ENCODE measurements at regions not wholly inside any gene's neighbourhood (a gene's known extent, or its start where the extent isn't known, plus 50 kb on each side); places are given as distances from the start of the nearest gene placed in this dataset.
A peak's percentile ranks its signal among the peaks of the same experiment; 100 is the strongest.
"Not testable (repeated sequence)": the region's sequence is repeated elsewhere in the genome, so short reads cannot be mapped to it uniquely, and the experiment has no call there.

DNA sequence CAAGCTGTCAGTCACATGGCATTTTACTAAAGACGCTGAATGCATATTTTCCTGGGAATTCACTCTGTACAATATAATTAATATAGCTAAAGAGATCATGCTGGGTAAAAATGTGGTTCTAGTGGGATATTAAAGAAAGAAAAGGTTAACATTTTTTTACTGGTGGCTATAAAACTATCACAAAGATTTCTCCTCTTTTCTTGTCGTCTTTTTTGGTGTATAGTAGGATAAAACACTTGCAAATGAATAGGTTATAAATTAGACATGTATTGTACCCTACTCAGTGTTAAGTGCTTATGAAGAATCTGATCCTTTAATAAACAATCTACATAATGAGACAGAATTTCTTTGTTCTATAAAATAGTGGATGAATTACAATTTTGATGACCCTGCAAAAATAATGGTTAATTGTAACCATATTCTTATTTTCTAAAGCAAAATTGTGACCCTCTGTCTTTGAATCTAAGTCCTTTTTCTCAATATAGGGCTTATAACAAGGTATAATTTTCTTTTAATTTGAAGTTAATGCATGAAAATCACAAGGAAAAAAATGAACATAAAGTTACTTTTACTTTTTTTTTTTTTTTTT lies 1540.4 kb upstream of the GOT2 start:
- DNase-seq (ENCODE audit: low spot score), result no peak

DNA sequence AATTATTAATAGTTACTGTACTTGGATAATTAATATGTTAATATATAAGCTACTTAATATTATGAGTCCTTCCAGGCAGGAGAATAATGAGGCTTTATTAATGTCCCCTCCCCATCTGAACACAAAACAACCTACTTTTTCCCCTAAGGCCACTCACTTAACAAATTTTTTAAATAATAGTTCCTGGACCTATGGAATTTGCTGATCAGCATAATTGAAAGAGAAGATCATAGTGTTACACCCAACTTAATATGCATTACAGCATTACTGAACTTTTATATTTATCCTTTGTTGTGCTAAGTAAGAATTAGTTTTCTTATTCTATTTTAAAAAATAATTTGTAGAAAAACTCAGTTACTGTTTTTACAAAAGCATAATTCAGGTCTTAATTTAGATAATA lies 1537.7 kb upstream of the GOT2 start:
- DNase-seq (ENCODE audit: low spot score), result no peak

DNA sequence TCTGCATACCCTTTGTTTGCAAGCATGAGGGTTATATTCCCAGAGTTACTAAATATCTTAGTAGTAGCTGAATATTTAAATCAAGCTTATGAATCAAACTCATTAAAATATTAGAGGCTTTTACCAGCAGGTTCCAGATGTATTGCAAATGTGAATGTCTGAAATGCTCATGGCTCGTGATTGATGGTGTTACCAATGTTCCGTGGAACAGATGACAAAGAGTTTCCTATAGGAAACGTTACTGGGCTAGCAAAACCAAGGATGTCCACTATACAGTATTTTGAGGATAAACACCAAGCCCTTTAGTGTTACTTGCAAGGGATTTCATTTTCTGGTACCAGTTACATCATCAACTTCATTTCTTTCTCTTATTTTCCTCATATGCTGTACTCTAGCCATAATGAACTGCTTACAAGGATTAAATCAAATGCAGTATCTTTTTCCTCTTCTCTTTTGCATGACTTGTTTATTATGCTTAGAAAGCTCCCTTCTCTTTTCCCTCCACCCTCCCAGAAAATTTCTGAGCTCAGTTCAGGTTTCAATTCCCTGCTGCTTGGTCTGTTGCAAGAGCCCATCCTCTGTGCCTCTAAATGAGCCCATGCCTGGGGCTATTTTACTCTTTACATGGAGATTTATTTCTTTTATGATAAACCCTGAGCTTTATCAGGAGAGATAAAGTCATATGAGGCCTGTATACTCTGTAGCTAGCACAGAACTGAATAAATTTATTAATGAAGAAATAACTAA lies 1537.1 kb upstream of the GOT2 start:
- DNase-seq (ENCODE audit: low spot score), result no peak

DNA sequence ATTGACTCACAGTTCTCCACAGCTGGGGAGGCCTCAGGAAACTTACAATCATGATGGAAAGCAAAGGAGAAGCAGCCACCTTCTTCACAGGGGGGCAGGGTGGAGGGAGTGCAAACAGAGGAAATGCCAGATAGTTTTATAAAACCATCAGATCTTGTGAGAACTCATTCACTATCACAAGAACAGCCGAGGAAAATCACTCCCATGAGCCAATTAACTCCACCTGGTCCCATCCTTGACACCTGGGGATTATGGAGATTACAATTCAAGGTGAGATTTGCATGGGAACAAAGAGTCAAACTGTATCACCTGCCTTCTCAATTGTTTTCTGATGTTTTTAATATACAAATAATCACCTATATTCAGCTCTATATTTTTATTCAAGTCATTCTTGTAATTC lies 1527.3 kb upstream of the GOT2 start:
- no peak for DNase-seq (ENCODE audit: low spot score)

DNA sequence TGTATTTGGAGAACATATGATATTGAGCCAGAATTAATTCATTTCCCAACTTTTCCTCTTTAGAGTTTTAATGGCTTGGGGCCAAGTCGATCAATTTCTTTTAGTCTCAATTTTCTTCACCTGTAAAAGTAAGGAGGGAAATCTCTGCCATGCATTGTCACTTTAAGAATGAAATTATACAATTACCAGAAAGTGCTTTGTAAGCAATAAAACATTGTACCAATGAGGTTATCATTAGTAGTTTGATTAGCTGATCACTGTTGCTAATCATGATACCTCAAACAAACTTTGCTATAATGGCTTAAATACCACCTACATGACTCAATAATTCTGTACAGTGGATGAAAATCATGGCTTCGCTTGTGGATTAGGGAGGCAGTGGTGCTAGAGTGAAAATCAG lies 1525.8 kb upstream of the GOT2 start:
- no peak for DNase-seq (ENCODE audit: low spot score)

DNA sequence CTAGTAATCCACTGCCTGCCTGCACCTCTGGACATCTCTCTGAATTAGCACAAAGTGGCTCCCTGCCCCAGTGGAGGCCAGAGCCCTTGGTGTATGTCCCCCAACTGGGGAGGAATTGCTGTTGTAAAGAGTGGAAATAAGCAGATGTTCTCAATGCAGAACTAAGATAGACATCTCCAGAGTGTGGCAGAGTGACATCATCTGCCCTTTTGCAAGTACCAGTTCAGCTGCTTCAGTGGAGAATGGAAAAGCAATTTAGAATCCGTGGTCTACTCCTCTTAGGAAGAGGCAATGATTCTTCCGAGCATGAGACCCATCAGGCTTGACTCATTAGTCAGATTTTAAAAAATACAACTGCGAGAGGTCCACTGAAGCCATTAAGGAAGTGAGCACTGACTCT lies 1512.0 kb upstream of the GOT2 start:
- DNase-seq (ENCODE audit: low spot score), result no peak

DNA sequence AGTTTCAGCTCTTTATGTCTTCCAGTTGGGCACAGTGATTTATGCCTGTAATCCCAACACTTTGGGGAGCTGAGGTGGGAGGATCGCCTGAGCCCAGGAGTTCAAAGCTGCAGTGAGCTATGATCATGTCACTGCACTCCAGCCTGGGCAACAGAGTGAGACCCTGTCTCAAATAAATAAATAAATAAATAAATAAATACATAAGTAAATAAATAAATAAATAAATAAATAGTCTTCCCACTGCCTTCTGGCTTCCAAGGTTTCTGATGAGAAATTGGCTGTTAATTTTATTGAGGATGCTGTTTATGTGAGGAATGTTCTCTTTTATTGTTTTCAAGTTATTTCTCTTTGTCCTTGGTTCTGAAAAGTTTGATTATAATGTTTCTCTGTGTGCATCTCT lies 1507.6 kb upstream of the GOT2 start:
- DNase-seq (ENCODE audit: low spot score), result no peak

DNA sequence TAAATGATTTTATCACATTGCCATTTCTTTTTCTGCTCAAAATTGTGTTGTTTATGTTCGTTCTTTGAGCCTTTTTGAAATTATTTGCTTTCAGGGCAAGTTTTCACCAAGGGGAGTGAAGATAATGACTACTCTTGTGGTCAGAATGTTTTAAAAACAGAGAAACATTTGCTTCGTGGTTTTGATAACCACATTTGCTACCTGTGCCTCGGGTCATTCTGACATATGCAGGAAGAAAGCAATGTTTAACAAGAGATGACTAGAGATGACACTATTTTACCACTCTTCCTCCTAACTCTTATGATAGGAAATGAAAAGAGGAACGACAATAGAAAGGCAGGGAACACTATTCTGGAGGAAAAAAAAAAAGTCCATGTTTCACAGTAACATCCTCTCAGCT lies 1496.5 kb upstream of the GOT2 start:
- no peak for DNase-seq (ENCODE audit: low spot score)

DNA sequence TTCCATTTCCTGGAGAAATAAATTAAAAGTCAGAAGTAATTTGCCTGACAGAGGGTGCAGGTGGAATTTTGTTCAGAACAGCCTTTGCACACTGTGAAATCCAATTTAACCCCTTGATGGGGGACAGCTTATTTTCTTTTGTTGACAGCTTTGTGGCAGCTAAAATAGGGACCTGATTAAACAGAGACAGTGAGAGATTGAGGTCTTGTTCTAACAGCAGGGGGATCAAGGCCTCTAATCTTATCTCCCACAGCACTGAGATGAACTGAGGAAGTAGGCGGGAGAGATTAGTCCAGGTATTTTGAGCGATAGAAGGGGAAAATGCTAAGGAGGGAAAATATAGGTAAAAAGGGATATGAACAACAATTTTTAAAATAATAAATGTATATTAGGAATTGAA lies 1491.4 kb upstream of the GOT2 start:
- no peak for DNase-seq (ENCODE audit: low spot score)

DNA sequence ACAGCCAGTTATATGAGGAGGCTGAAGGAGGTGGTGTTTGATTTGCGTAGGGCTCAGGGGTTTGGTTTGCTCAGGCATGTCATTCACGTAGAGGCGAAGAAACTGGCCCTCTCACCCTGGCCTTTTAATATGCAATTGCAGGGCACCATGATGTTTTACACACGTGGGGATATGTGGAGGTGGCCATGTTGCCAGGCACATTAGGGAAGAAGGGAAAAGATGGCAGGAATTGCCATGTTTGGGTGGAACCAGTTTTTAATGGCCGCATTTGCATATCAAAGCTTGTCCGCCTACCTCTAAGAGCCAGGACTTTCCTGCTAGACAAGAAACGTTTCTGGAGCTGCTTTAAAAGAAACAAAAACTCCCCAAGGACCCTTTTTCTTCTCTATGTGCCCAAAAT lies 1483.7 kb upstream of the GOT2 start:
- no peak for DNase-seq (ENCODE audit: low spot score)

DNA sequence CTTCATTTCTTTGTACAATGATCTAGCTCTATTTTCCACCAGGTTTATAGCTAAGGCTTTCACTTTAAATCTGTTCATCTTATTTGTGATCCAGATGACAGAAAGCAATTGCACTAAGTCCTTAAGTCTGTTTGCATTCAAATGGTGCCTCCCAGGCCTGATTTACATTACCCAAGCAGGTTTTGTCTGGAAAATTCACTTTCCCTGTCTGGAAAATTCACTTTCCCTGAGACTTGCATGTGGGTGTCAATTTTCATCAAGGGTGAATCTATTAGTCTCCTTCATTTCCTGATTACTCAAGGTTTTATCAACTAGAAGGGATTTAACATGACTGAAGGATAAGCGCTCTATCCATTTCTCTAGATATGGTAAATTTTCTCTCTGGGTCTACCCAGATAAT lies 1480.2 kb upstream of the GOT2 start:
- DNase-seq (ENCODE audit: low spot score), result no peak

DNA sequence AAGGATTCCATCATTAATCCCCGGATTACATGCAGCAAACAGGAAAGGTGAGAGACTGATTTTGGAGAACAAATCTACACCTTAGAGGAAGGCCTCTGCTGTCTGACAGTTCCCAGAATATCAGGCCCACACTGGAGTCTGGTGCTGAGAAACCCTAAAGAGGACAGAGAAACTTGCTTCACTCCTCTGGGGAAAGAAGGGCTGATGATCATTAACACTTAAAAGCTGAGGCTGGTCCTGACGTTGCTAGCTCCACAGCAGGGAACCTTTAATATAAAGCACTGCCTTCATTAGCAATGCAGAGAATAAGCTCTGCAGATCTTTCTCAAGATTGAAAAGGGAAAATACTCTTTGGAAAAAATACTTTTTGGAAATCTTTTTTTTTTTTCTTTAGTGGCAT lies 1472.4 kb upstream of the GOT2 start:
- no peak for DNase-seq (ENCODE audit: low spot score)

DNA sequence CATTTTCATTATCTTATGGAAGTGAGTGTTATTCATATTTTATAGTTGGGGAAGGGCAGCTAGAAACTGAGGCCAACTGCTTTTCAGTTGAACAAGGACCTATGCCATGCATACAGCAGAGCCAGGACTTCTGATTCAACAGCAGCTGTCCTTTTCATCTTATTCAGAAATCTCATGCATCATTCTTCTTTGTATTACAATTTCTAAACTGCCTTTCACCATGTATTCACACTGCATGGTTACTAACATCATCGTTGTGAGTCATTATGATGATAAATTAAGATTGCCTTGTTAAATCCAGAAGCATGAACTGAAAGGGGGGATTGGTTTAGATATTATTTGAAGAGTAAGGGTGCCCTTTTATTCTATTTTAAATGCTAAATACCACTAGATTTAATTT lies 1470.1 kb upstream of the GOT2 start:
- no peak for DNase-seq (ENCODE audit: low spot score)

DNA sequence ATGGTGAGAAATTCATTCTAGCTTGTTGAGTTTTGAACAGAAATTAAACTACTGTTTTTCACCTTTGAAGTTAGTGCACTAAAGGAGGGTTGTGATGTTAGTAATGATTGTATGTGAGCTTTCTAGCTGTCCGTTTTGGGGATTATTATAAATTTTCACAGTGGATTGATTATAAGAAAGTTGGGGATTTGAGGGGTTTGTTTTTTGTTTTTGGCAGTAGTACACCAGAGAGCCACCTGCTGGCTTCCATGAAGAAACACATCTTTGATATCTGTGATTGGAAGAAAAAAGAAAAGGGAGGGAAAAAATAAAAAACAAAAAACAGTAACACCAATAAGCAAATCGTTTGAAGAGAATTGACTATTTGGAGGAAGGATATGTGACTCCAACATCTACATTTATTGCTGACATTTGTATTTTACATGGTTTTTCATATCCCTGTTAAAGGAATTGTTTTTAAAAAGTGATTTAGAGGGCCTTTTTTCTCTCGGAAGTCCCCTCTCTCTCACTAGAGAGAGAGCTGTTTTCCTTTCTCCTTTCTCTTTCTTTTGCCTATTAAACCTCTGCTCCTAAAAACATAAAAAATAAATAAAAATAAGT lies 1469.5 kb upstream of the GOT2 start:
- DNase-seq (ENCODE audit: low spot score), result no peak

DNA sequence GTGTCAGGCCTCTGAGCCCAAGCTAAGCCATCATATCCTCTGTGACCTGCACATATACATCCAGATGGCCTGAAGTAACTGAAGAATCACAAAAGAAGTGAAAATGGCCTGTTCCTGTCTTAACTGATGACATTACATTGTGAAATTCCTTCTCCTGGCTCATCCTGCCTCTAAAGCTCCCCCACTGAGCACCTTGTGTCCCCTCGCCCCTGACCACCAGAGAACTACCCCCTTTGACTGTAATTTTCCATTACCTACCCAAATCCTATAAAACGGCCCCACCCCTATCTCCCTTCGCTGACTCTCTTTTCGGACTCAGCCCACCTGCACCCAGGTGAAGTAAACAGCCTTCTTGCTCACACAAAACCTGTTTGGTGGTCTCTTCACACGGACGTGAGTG lies 1466.6 kb upstream of the GOT2 start:
- DNase-seq (ENCODE audit: low spot score), result not testable (repeated sequence)

DNA sequence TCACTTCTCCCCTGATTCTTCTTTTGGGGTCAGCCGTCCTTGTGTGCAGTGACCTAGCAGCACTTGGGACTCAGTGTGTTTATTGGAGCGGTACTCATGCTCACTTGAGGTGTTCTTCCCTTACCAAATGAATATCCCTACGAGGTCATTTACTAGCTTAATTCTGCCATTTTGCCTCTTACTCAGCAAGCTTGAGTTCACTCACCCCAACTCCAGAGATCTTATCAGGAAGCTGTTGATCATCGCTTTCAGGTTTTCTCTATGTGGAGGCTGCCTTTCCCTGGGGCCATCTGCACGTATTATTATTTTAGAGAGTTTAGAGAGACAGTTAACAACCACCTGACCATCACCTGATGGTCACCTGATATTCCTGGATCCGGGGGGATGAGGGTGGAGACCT lies 1466.0 kb upstream of the GOT2 start:
- no peak for DNase-seq (ENCODE audit: low spot score)

DNA sequence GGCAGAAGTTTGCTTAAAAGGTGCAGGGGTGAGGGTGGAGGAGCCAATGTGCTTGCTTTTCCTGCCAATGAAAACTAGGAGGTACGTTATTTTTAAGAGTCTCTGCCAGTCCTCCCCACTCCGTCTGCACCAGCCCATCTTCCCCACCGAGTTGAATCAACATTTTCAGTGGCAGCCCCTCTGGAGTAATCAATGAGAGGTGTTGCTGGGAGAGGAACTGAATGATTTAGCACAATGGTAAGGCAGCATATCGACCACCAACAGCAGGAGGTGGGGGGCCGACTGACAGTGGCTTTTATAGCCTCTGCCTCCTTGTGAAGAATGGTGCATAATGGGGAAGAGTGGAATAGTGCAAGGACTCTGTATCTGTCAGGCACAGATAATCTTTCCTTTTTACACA lies 1465.0 kb upstream of the GOT2 start:
- no peak for DNase-seq (ENCODE audit: low spot score)

DNA sequence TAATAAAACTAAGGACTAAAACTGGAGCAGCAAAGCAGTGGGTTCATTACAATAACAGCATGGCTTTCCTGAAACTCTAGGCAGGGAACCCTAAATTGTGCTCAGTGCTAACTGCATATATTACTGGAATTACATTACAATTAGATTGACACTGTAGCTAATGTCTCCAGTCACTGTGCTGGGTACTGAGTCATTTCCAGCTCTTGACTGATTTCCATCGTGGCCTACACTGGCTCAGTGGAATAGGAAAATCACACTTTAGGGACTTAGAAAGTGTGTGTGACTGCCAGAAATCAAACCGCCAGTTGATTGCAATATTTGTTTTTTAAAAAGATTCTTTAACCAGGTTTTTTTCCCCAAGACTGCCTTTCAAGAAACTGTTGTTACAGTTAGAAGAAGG lies 1447.4 kb upstream of the GOT2 start:
- no peak for DNase-seq (ENCODE audit: low spot score)

DNA sequence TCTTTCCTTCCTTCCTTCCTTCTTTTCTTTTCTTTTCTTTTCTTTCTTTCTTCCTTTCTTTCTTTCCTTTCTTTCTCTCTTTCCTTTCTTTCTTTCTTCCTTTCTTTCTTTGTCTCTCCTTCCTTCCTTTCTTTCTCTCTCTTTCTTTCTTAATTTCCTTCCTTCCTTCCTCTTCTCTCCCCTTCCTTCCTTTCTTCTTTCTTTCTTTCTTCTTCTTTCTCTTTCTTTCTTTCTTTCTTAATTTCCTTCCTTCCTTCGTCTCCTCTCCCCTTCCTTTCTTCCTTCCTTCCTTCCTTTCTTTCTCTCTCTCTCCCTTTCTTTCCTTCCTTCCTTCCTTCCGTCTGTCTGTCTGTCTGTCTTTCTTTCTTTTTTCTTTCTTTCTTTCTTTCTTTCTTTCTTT lies 1446.5 kb upstream of the GOT2 start:
- DNase-seq (ENCODE audit: low spot score), result no peak

DNA sequence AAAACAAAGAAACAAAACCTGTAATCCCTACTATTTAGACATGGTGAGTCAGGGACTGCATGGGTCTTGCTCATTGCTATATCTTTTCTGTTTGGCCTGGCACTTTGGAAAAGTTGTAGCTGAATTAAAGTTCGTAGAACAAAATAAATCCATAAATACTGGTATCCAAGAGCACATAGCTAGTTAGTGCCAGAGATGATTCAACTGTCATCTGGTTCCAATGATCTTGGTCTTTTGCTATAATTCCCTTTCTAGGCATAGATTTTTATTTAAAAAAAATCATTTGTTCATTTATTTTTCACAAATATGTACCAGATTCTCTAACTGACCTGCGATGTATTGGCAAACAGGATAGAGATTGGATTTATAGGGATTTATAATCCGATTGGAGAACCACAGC lies 1436.1 kb upstream of the GOT2 start:
- no peak for DNase-seq (ENCODE audit: low spot score)

DNA sequence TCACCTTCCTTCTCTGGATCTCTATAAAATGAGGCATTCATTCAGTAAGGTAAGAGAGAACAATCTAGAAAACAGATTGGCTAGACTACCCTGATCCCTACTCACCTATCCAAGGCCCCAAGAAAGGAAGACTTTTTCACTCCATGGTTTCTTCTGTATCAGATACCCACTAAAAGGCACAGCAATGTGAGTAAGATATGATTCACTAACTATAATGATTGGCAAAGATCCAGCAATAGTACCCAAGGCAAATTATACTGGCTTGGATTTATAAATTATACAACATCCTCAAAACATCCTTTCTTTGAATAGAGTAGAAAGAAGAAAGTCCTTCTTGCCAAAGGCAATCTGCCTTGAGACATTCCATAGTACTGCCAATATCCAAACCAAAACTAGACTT lies 1432.0 kb upstream of the GOT2 start:
- peak; percentile 8 for DNase-seq (ENCODE audit: low spot score)

DNA sequence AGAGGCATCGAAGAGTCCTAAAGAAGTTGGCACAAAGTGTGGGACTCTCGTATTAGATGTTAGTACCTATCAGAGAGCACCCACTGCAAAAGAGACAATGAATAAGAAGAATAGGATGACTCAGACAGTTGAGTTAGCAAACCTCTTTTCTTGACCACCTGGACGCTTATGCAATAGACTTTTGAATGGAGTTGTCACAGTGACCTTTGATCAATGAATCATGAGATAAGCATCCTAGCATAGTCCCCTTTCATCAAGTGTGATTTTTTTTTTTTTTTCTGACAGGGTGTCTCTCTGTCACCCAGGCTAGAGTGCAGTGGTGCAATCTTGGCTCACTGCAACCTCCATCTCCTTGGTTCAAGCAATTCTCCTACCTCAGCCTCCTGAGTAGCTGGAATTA lies 1417.9 kb upstream of the GOT2 start:
- DNase-seq (ENCODE audit: low spot score), result peak; percentile 32

DNA sequence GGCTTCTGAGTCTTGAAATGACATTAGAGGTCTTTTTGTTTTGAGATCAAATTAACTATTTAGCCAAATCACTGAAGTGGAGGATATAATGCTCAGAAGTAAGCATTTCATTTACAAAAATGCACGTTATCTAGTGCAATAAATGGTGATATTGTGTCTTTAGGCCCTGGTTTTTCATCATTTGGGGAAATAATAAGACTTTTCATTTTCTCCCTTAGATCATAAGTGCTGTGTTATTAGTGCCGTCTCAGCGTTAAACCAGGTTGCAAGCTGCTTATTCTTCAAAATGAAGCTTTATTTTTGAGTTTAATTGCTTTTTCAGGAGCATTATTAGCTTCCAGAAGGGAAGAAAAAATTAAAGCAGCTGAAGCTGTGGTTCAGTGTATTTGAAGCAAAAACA lies 1416.8 kb upstream of the GOT2 start:
- DNase-seq (ENCODE audit: low spot score), result no peak

DNA sequence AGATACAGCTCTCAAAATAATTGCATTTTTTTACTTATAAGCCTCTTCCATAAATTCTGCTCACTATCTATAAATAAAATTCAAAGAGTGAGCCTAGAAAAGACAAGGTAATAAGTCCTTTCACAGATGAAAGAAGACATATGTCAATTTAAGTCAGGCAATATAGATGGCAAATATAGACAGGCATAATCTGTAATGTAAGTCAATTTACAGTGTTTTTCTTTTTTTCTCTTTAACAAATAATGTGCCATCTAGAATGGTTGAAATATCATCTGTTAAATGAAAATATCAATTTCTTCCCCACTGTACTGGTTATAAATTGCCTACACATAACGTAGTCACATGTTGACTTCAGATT lies 1409.2 kb upstream of the GOT2 start:
- no peak for DNase-seq (ENCODE audit: low spot score)

All from A172 (cell line).